NCI-H2196 treated with DMSO at 0.1 percent for 48 hours (cell line): ENCODE measurements at regions not wholly inside any gene's neighbourhood (a gene's known extent, or its start where the extent isn't known, plus 50 kb on each side); places are given as distances from the start of the nearest gene placed in this dataset.
"Not testable (repeated sequence)": the region's sequence is repeated elsewhere in the genome, so short reads cannot be mapped to it uniquely, and the experiment has no call there.

Experiments used
- DNase-seq: peaks from one replicate; lab custom pipeline; 2025; ENCODE audit not compliant: unreplicated experiment; lab: John Stamatoyannopoulos, UW

- DNase-seq: no peak
Measured at GRCh38 chr2:53058526-53058925, 709.1 kb upstream of the CHAC2 start.

- no peak for DNase-seq
Measured at GRCh38 chr2:53053937-53054336, 713.7 kb upstream of the CHAC2 start.

GRCh38 chr2:53051157-53051556, 716.4 kb upstream of the CHAC2 start:
- no peak for DNase-seq

- DNase-seq: no peak
Measured at GRCh38 chr2:53040536-53041229, 726.9 kb upstream of the CHAC2 start.

GRCh38 chr2:53036196-53036595, 731.4 kb upstream of the CHAC2 start:
- no peak for DNase-seq

- DNase-seq: no peak
Measured at GRCh38 chr2:53035153-53035552, 732.5 kb upstream of the CHAC2 start.

GRCh38 chr2:53033411-53033810, 734.2 kb upstream of the CHAC2 start:
- DNase-seq: no peak

GRCh38 chr2:53028746-53029423, 738.7 kb upstream of the CHAC2 start:
- DNase-seq: no peak

GRCh38 chr2:53028225-53028624, 739.4 kb upstream of the CHAC2 start:
- no peak for DNase-seq

GRCh38 chr2:53022248-53022647, 745.4 kb upstream of the CHAC2 start:
- DNase-seq: not testable (repeated sequence)

GRCh38 chr2:53021828-53022227, 745.8 kb upstream of the CHAC2 start:
- no peak for DNase-seq

GRCh38 chr2:53021292-53021691, 746.3 kb upstream of the CHAC2 start:
- DNase-seq: no peak

GRCh38 chr2:53018825-53019425, 748.7 kb upstream of the CHAC2 start:
- DNase-seq: no peak

- no peak for DNase-seq
Measured at GRCh38 chr2:53006980-53007379, 760.6 kb upstream of the CHAC2 start.

GRCh38 chr2:53004413-53004812, 763.2 kb upstream of the CHAC2 start:
- DNase-seq: no peak

GRCh38 chr2:52995424-52995823, 772.2 kb upstream of the CHAC2 start:
- no peak for DNase-seq

- DNase-seq: no peak
Measured at GRCh38 chr2:52976143-52976949, 791.3 kb upstream of the CHAC2 start.

- DNase-seq: no peak
Measured at GRCh38 chr2:52974127-52974526, 793.5 kb upstream of the CHAC2 start.

GRCh38 chr2:52970642-52971041, 797.0 kb upstream of the CHAC2 start:
- no peak for DNase-seq

- DNase-seq: no peak
Measured at GRCh38 chr2:52968043-52968442, 799.6 kb upstream of the CHAC2 start.

- no peak for DNase-seq
Measured at GRCh38 chr2:52964916-52965530, 802.6 kb upstream of the CHAC2 start.
